Muscle layer of colon (tissue), 2 donors: ENCODE measurements at regions not wholly inside any gene's neighbourhood (a gene's known extent, or its start where the extent isn't known, plus 50 kb on each side); places are given as distances from the start of the nearest gene placed in this dataset.

Experiments
- H3K27ac ChIP-seq: one replicate; pipeline ENCODE4 v1.7.0; 2013; ENCODE audit warnings: low read depth, mild to moderate bottlenecking, low read length, moderate library complexity
- H3K27me3 ChIP-seq, 2 donors: one replicate each; pipeline ENCODE4 v1.7.0; 2013; ENCODE audit warnings: low read length in 2 of 2, mild to moderate bottlenecking in 2 of 2; ENCODE audit not compliant: insufficient read depth in 2 of 2, control insufficient read depth in 1 of 2
- H3K36me3 ChIP-seq: one replicate; pipeline ENCODE4 v1.7.0; 2013; ENCODE audit warnings: mild to moderate bottlenecking, low read length; ENCODE audit not compliant: insufficient read depth
- H3K4me1 ChIP-seq: one replicate; pipeline ENCODE4 v1.7.0; 2013; ENCODE audit warnings: mild to moderate bottlenecking, low read length; ENCODE audit not compliant: insufficient read depth
- H3K4me3 ChIP-seq, 2 donors: one replicate each; pipeline ENCODE4 v1.7.0; 2013; ENCODE audit warnings: low read length in 2 of 2, low read depth in 1 of 2, mild to moderate bottlenecking in 1 of 2, moderate library complexity in 1 of 2
- H3K9ac ChIP-seq: one replicate; pipeline ENCODE4 v1.7.0; 2013; ENCODE audit warnings: low read length
- H3K9me3 ChIP-seq: one replicate; pipeline ENCODE4 v1.7.0; 2013; ENCODE audit warnings: mild to moderate bottlenecking, low read length
- donor health status: abdominal sarcoma.
- donor health status: Adenocarcinoma of cecum.

GRCh38 chr12:47417955-47418354 lies 287.9 kb downstream of the RPAP3 start:
- Histone ChIP-seq H3K9ac (no peak overlapping the region), H3K4me3 (no peak overlapping the region), H3K9me3 (no peaks in the 10 kb centered on the region), H3K36me3 (no peaks in the 10 kb centered on the region), H3K4me1 (peaks cover 26% of the 10 kb centered on the region), H3K27ac (no peak overlapping the region), H3K27me3 (no peaks in the 10 kb centered on the region)

DNA sequence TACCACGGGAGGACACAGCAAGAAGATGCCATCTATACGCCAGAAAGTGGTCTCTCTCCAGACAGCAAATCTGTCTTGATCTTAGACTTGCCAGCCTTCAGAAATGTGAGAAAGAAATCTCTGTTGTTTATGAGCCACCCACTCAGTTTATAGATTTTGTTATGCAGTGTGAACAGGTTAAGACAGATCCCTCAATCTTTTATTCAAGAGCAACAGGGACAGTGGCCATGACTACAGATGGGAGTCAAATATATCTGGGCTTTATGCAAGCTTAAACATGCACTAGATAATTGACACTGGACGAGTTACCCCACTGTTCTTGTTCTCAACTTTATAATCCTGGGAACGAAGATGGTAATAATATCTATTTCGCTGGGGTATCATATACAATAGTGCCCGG lies 288.7 kb downstream of the RPAP3 start:
- no peak overlapping the region for H3K27ac ChIP-seq

GRCh38 chr12:47415054-47415453 lies 290.8 kb downstream of the RPAP3 start:
- Histone ChIP-seq H3K4me1 (peaks cover 33% of the 10 kb centered on the region), H3K9ac (no peak overlapping the region), H3K27ac (no peak overlapping the region), H3K27me3 (no peaks in the 10 kb centered on the region), H3K36me3 (no peaks in the 10 kb centered on the region), H3K9me3 (no peaks in the 10 kb centered on the region), H3K4me3 (no peak overlapping the region)

More for the DNA sequence above, 288.7 kb downstream of the RPAP3 start:
- Histone ChIP-seq H3K9me3 (no peaks in the 10 kb centered on the region), H3K36me3 (no peaks in the 10 kb centered on the region), H3K4me1 (peaks cover 21% of the 10 kb centered on the region), H3K4me3 (no peak overlapping the region), H3K9ac (no peak overlapping the region), H3K27me3 (no peaks in the 10 kb centered on the region)

GRCh38 chr12:47414511-47414910 lies 291.3 kb downstream of the RPAP3 start:
- H3K36me3 ChIP-seq, result no peaks in the 10 kb centered on the region
- no peaks in the 10 kb centered on the region for H3K9me3 ChIP-seq
- H3K27me3 ChIP-seq, result no peaks in the 10 kb centered on the region
- H3K9ac ChIP-seq, result no peak overlapping the region
- no peak overlapping the region for H3K27ac ChIP-seq
- H3K4me1 ChIP-seq, result peaks cover 38% of the 10 kb centered on the region
- H3K4me3 ChIP-seq, result no peak overlapping the region

DNA sequence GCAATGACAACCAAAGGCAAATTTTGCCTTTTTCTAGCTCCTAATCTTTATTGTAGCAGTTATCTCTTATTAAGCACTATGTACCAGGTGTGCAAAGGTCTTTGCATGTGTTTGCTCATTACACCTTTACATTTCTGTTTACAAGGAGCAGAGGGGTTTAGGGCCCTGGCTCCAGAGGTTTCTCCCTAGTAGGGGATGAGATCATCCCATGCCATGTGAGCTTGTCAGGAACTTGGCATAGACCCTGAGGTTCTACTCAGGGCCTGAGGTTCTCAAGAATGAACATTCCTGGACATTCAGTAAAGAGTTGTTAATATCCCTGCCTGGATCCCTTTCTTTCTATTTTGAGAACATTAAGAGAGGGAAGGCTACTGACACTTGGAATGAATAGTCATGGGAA lies 292.0 kb downstream of the RPAP3 start:
- Histone ChIP-seq H3K9me3 (no peaks in the 10 kb centered on the region), H3K36me3 (no peaks in the 10 kb centered on the region), H3K9ac (no peak overlapping the region), H3K4me1 (peaks cover 41% of the 10 kb centered on the region), H3K27me3 (no peaks in the 10 kb centered on the region), H3K4me3 (no peak overlapping the region), H3K27ac (no peak overlapping the region)

- H3K27me3 ChIP-seq, result no peaks in the 10 kb centered on the region
- no peaks in the 10 kb centered on the region for H3K36me3 ChIP-seq
- no peak overlapping the region for H3K9ac ChIP-seq
- H3K4me3 ChIP-seq, result no peak overlapping the region
- H3K4me1 ChIP-seq, result peaks cover 51% of the 10 kb centered on the region
- no peaks in the 10 kb centered on the region for H3K9me3 ChIP-seq
- no peak overlapping the region for H3K27ac ChIP-seq
These were observed 293.1 kb downstream of the RPAP3 start for GRCh38 chr12:47412601-47413236.

- Histone ChIP-seq H3K9ac (no peak overlapping the region), H3K9me3 (no peaks in the 10 kb centered on the region)
These were observed 293.9 kb downstream of the RPAP3 start for GRCh38 chr12:47411966-47412365.

DNA sequence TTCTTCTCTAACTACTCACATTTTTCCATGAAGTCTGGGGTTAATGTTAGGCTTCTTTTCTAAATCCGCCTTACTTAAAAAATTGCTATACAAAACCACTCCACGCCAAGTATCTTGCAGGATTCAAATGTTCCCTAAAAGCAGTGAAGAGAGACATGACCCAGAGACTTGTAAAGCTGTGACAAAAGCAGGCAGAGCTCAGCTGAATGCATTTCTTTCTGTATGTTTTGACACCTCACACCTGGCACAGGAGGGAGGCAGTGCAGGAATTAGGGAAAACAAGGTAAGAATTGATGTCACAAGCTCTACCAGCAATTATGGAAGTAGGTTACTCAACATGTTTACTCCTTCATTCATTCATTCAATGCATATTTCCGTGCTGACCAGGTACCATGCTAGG lies 295.0 kb downstream of the RPAP3 start:
- H3K4me3 ChIP-seq, result peak overlapping the region in 1 of 2 donors; percentile 14
- H3K9me3 ChIP-seq, result no peaks in the 10 kb centered on the region
- H3K27ac ChIP-seq, result peak overlapping the region; percentile 70
- H3K36me3 ChIP-seq, result no peaks in the 10 kb centered on the region
- peaks cover 58% of the 10 kb centered on the region for H3K4me1 ChIP-seq
- H3K27me3 ChIP-seq, result no peaks in the 10 kb centered on the region
- H3K9ac ChIP-seq, result no peak overlapping the region

More at GRCh38 chr12:47411966-47412365, 293.9 kb downstream of the RPAP3 start:
- H3K27me3 ChIP-seq, result no peaks in the 10 kb centered on the region
- H3K4me3 ChIP-seq, result no peak overlapping the region
- H3K36me3 ChIP-seq, result no peaks in the 10 kb centered on the region
- peaks cover 58% of the 10 kb centered on the region for H3K4me1 ChIP-seq
- H3K27ac ChIP-seq, result no peak overlapping the region

DNA sequence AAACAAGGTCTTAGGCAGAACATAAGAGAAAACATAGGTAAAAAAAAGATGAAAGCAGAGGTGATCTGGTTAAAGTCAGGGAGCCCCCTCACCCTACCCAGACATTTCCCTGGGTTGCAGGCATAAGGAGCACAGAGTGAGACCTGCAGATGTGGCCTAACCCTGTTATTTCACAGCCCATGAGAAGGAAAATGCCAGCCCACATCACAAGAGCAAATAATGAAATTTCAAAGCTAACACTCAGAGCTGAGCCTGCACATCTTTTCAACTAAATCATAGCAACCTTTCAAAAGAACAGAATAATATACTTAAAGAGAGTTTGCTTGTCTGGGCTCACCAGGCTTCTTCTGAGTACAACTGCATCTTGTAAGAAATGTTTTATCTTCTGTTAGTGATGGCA lies 295.4 kb downstream of the RPAP3 start:
- peak overlapping the region; percentile 70 for H3K27ac ChIP-seq

DNA sequence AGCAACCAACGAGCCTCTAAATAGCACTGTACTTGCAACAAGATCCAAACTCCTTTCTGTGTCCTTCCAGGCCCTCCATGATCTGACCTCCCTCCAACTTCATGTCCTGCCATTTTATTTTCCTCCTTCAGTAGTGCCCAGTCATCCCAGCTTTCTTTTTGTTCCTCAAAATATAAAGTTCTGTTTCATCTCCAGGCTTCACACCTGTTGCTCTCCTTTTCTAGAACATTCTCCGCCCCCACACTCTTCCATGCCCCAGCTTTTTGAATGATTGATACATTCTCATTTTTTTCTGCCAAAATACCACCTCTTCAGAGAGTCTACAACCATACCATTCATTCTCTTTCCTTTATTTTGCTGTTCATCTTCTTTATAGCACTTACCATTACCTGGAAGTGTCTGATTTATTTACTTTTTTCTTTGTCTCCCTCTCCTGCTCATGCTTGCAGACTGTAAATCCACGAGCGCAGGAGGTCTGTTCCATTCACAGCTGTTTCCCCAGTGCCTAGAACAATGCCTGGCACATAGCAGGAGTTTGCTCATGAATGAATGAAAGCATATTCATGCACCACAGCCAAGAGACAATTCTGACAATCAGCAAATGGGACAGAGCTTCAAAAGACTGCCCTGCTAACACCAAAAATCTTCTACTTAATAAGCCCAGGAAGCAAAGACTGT lies 296.4 kb downstream of the RPAP3 start:
- H3K4me1 ChIP-seq, result peaks cover 58% of the 10 kb centered on the region
- H3K27me3 ChIP-seq, result no peaks in the 10 kb centered on the region
- peak overlapping the region; percentile 27 for H3K27ac ChIP-seq
- H3K4me3 ChIP-seq, result no peak overlapping the region
- no peak overlapping the region for H3K9ac ChIP-seq
- H3K36me3 ChIP-seq, result no peaks in the 10 kb centered on the region
- no peaks in the 10 kb centered on the region for H3K9me3 ChIP-seq

More for the DNA sequence above, 295.4 kb downstream of the RPAP3 start:
- no peak overlapping the region for H3K4me3 ChIP-seq
- H3K4me1 ChIP-seq, result peaks cover 58% of the 10 kb centered on the region
- H3K36me3 ChIP-seq, result no peaks in the 10 kb centered on the region
- no peaks in the 10 kb centered on the region for H3K27me3 ChIP-seq
- no peak overlapping the region for H3K9ac ChIP-seq
- no peaks in the 10 kb centered on the region for H3K9me3 ChIP-seq

DNA sequence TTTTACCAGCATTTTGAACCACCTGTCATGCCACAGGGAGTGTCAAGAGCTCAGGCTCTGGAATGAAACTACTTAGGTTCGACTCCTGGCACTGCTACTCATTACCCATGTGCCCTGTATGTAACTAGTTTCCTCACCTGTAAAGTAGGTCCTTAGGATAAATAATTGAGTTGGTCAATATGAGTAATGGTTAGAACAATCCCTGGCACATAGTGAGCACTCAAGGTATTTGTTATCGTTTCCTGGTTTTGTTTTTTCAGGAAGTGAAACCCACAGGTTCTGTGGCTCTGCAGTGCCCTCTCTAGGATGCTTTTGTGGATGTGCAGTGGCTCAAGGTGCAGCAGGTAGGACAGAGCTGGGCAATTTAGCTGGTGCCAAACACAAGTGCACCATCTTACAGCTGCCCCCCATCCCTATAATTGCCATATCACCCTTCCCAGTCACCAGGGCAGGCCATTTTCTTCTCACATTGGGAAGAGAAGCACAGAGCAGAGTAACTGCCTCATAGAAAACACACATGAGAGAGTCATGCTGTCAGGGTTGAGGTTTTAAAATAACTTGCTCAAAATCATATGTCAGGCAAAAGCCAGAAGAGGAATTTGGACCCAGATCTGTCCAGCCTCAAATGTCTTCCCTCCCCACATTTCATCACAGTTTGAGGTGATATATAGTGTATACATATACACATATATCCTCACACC lies 297.5 kb downstream of the RPAP3 start:
- Histone ChIP-seq H3K4me3 (no peak overlapping the region), H3K4me1 (peaks cover 50% of the 10 kb centered on the region), H3K9me3 (no peaks in the 10 kb centered on the region), H3K36me3 (no peaks in the 10 kb centered on the region), H3K27me3 (no peaks in the 10 kb centered on the region), H3K27ac (no peak overlapping the region), H3K9ac (no peak overlapping the region)
